HG03139 (cell line): ENCODE measurements at regions not wholly inside any gene's neighbourhood (a gene's known extent, or its start where the extent isn't known, plus 50 kb on each side); places are given as distances from the start of the nearest gene placed in this dataset.

Source experiments
- ATAC-seq: cut with Tn5 transposase; IDR thresholded peaks from one replicate; pipeline ENCODE4 v1.9.1; 2021; ENCODE audit not compliant: unreplicated experiment

- no peak for ATAC-seq
Observed at GRCh38 chr15:88321271-88321670, 64.7 kb upstream of the NTRK3 start.

GRCh38 chr15:88316586-88316985 lies 60.0 kb upstream of the NTRK3 start:
- no peak for ATAC-seq

- ATAC-seq: no peak
Observed at GRCh38 chr15:88315221-88315878, 58.8 kb upstream of the NTRK3 start.

- ATAC-seq: no peak
Observed at GRCh38 chr15:88312941-88313579, 56.5 kb upstream of the NTRK3 start.

- ATAC-seq: no peak
Observed at GRCh38 chr15:88309363-88309762, 52.8 kb upstream of the NTRK3 start.

- no peak for ATAC-seq
Observed at GRCh38 chr15:88307344-88307743, 50.8 kb upstream of the NTRK3 start.
